ENCODE measurements at regions not wholly inside any gene's neighbourhood (a gene's known extent, or its start where the extent isn't known, plus 50 kb on each side); places are given as distances from the start of the nearest gene placed in this dataset.

- Histone ChIP-seq H3K4me2 (ENCODE audit: control insufficient read depth, insufficient read depth) (no peak overlapping the region), H3K9me3 (replicated peaks; ENCODE audit: control insufficient read depth, insufficient read depth, low read length) (no peaks in the 10 kb centered on the region), H3K4me1 (ENCODE audit: control insufficient read depth, insufficient read depth, low read length) (no peaks in the 10 kb centered on the region), H3K27me3 (replicated peaks in 1 of 2; ENCODE audit: control insufficient read depth in 2 of 2, insufficient read depth in 2 of 2, low read length in 1 of 2) (no peaks in the 10 kb centered on the region), H3K27ac (ENCODE audit: control insufficient read depth, insufficient read depth) (no peak overlapping the region), H4K20me1 (ENCODE audit: control insufficient read depth, insufficient read depth) (no peaks in the 10 kb centered on the region), H3K4me3 (no peak overlapping the region), H3K36me3 (ENCODE audit: control insufficient read depth in 2 of 2, insufficient read depth in 2 of 2, low read length in 1 of 2) (no peaks in the 10 kb centered on the region), H3K79me2 (ENCODE audit: control insufficient read depth, insufficient read depth, low read length) (no peaks in the 10 kb centered on the region), H3K9ac (ENCODE audit: control insufficient read depth, insufficient read depth, low read length) (no peak overlapping the region), H2AFZ (ENCODE audit: control insufficient read depth, low read depth, low read length) (no peak overlapping the region)
- SMC1A ChIA-PET (ENCODE audit: uncharacterized antibody, unreplicated experiment), result no interaction called here
- DNase-seq (ENCODE audit: low read depth, low spot score) (no peak), FAIRE-seq (no peak), ATAC-seq (no peak)
- TF ChIP-seq DPF2 (IDR thresholded peaks at IDR 0.05) (no peak), TCF7 (IDR thresholded peaks at IDR 0.05; ENCODE audit: borderline replicate concordance) (no peak), CHD2 (IDR thresholded peaks at IDR 0.05; ENCODE audit: borderline replicate concordance, low read depth, low read length) (no peak), SUZ12 (IDR thresholded peaks at IDR 0.05; ENCODE audit: unreplicated experiment) (no peak), PAX8 (IDR thresholded peaks at IDR 0.05) (no peak)
- POLR2A ChIA-PET, result no interaction called here
- in situ Hi-C loops (cut with MboI), result no loop called here
- BruUV-seq (replicated peaks), result no TSS peak
- WGBS (ENCODE audit: insufficient coverage, insufficient replicate concordance, low lambda C conversion rate, missing lambda C conversion rate), result 6% methylated on average over 1 of the region's 1 CpG
- RAD21 ChIA-PET (ENCODE audit: unreplicated experiment), result no interaction called here
- intact Hi-C loops (cut with micrococcal nuclease; ENCODE audit: unreplicated experiment), result no loop called here
- CTCF ChIA-PET, result interaction anchor here (0.6 kb wide), 1 partner anchor 1220 kb away, joined by 3 read pairs; no protein-coding TSS in a partner anchor
Observed at GRCh38 chr14:87686746-87687145, 306.2 kb downstream of the GALC start.

- Histone ChIP-seq H3K9me3 (replicated peaks; ENCODE audit: control insufficient read depth, insufficient read depth, low read length) (no peaks in the 10 kb centered on the region), H2AFZ (ENCODE audit: control insufficient read depth, low read depth, low read length) (no peak overlapping the region), H3K79me2 (ENCODE audit: control insufficient read depth, insufficient read depth, low read length) (no peaks in the 10 kb centered on the region), H3K36me3 (ENCODE audit: control insufficient read depth in 2 of 2, insufficient read depth in 2 of 2, low read length in 1 of 2) (no peaks in the 10 kb centered on the region), H3K4me2 (ENCODE audit: control insufficient read depth, insufficient read depth) (no peak overlapping the region), H3K27ac (ENCODE audit: control insufficient read depth, insufficient read depth) (no peak overlapping the region), H3K9ac (ENCODE audit: control insufficient read depth, insufficient read depth, low read length) (no peak overlapping the region), H3K4me1 (ENCODE audit: control insufficient read depth, insufficient read depth, low read length) (no peaks in the 10 kb centered on the region), H3K4me3 (no peak overlapping the region), H3K27me3 (replicated peaks in 1 of 2; ENCODE audit: control insufficient read depth in 2 of 2, insufficient read depth in 2 of 2, low read length in 1 of 2) (no peaks in the 10 kb centered on the region), H4K20me1 (ENCODE audit: control insufficient read depth, insufficient read depth) (no peaks in the 10 kb centered on the region)
- FAIRE-seq (no peak), ATAC-seq (no peak), DNase-seq (ENCODE audit: low read depth, low spot score) (no peak)
- intact Hi-C loops (cut with micrococcal nuclease; ENCODE audit: unreplicated experiment), result no loop called here
- POLR2A ChIA-PET, result no interaction called here
- in situ Hi-C loops (cut with MboI), result no loop called here
- CTCF ChIA-PET, result no interaction called here
- BruUV-seq (replicated peaks), result no TSS peak
- SMC1A ChIA-PET (ENCODE audit: uncharacterized antibody, unreplicated experiment), result no interaction called here
- WGBS (ENCODE audit: insufficient coverage, insufficient replicate concordance, low lambda C conversion rate, missing lambda C conversion rate), result 14% methylated on average over 3 of the region's 3 CpGs
- RAD21 ChIA-PET (ENCODE audit: unreplicated experiment), result no interaction called here
- TF ChIP-seq MTA2 (IDR thresholded peaks at IDR 0.05; ENCODE audit: low read depth), result no peak
- TF ChIP-seq SMAD1 (IDR thresholded peaks at IDR 0.05; ENCODE audit: low read depth, partially characterized antibody), result no peak
- TF ChIP-seq KAT2A (conservative IDR thresholded peaks at IDR 0.05; ENCODE audit: control insufficient read depth, low read depth, low read length), result no peak
- no peak for TF ChIP-seq JUND (IDR thresholded peaks at IDR 0.05; ENCODE audit: low read depth, low read length)
- TF ChIP-seq YY1 (IDR thresholded peaks at IDR 0.05; ENCODE audit: low read depth, low read length), result no peak
- TF ChIP-seq CBX3 (IDR thresholded peaks at IDR 0.05; ENCODE audit: borderline replicate concordance, low read depth), result no peak
- no peak for TF ChIP-seq ZSCAN29 (IDR thresholded peaks at IDR 0.05)
- no peak for TF ChIP-seq SUZ12 (IDR thresholded peaks at IDR 0.05; ENCODE audit: unreplicated experiment)
- TF ChIP-seq, protein P1, sequence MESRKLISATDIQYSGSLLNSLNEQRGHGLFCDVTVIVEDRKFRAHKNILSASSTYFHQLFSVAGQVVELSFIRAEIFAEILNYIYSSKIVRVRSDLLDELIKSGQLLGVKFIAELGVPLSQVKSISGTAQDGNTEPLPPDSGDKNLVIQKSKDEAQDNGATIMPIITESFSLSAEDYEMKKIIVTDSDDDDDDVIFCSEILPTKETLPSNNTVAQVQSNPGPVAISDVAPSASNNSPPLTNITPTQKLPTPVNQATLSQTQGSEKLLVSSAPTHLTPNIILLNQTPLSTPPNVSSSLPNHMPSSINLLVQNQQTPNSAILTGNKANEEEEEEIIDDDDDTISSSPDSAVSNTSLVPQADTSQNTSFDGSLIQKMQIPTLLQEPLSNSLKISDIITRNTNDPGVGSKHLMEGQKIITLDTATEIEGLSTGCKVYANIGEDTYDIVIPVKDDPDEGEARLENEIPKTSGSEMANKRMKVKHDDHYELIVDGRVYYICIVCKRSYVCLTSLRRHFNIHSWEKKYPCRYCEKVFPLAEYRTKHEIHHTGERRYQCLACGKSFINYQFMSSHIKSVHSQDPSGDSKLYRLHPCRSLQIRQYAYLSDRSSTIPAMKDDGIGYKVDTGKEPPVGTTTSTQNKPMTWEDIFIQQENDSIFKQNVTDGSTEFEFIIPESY (IDR thresholded peaks at IDR 0.05), result no peak
- TF ChIP-seq CEBPZ (IDR thresholded peaks at IDR 0.05; ENCODE audit: low read depth, low read length), result no peak
- TF ChIP-seq, protein P2, sequence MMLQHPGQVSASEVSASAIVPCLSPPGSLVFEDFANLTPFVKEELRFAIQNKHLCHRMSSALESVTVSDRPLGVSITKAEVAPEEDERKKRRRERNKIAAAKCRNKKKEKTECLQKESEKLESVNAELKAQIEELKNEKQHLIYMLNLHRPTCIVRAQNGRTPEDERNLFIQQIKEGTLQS (IDR thresholded peaks at IDR 0.05; ENCODE audit: borderline replicate concordance, extremely low read depth, low read depth, low read length), result no peak
Observed at GRCh38 chr14:87679866-87680265, 313.1 kb downstream of the GALC start.
